ENCODE measurements at regions not wholly inside any gene's neighbourhood (a gene's known extent, or its start where the extent isn't known, plus 50 kb on each side); places are given as distances from the start of the nearest gene placed in this dataset.

- dilution Hi-C loops (cut with HindIII; ENCODE audit: low sequenced_read_pairs, unreplicated experiment) (no loop called here), intact Hi-C loops (cut with micrococcal nuclease) (no loop called here), in situ Hi-C loops (cut with MboI; ENCODE audit: low sequenced_read_pairs) (no loop called here)
- Histone ChIP-seq H2BK5ac (ENCODE audit: low read depth, low read length, poor library complexity, severe bottlenecking) (no peak overlapping the region), H3K23ac (ENCODE audit: low read depth, low read length) (no peak overlapping the region), H4K5ac (ENCODE audit: low read depth, low read length) (no peak overlapping the region), H4K91ac (ENCODE audit: insufficient read depth, low read depth, low read length) (no peak overlapping the region), H3K56ac (ENCODE audit: extremely low read depth, insufficient read depth, low read length) (no peak overlapping the region), H2AFZ (replicated peaks; ENCODE audit: low read length, poor library complexity) (no peak overlapping the region), H2AK5ac (ENCODE audit: low read depth, low read length) (no peak overlapping the region), H3K4me3 (ENCODE audit: insufficient read depth, low read depth, low read length) (no peak overlapping the region), H3K14ac (replicated peaks; ENCODE audit: low read depth, low read length) (no peak overlapping the region), H3K4me2 (ENCODE audit: low read depth, low read length) (no peak overlapping the region), H2BK120ac (ENCODE audit: low read depth, low read length) (no peak overlapping the region), H3K4me1 (ENCODE audit: control insufficient read depth, insufficient read depth, low read length) (no peaks in the 10 kb centered on the region), H2AK9ac (replicated peaks; ENCODE audit: low read depth, low read length, poor library complexity) (no peak overlapping the region), H4K20me1 (ENCODE audit: insufficient read depth, low read length) (no peaks in the 10 kb centered on the region), H3K9me3 (ENCODE audit: control insufficient read depth, insufficient read depth, low read length) (no peaks in the 10 kb centered on the region), H4K8ac (ENCODE audit: low read depth in 2 of 2, low read length in 2 of 2) (no peak overlapping the region), H3K9ac (ENCODE audit: low read depth, low read length) (no peak overlapping the region), H3K18ac (ENCODE audit: low read depth, low read length) (no peak overlapping the region), H2BK15ac (ENCODE audit: low read depth, low read length) (no peak overlapping the region), H3K27me3 (ENCODE audit: control insufficient read depth, insufficient read depth, low read length) (no peaks in the 10 kb centered on the region), H3K27ac (ENCODE audit: insufficient read depth, low read length) (no peak overlapping the region), H3K9me1 (ENCODE audit: insufficient read depth, low read length) (no peaks in the 10 kb centered on the region), H3K79me1 (ENCODE audit: low read depth in 1 of 2, low read length in 2 of 2) (no peaks in the 10 kb centered on the region), H3K36me3 (ENCODE audit: control insufficient read depth, insufficient read depth, low read length) (no peaks in the 10 kb centered on the region), H2BK20ac (ENCODE audit: low read depth, low read length) (no peak overlapping the region), H3K4ac (ENCODE audit: low read depth, low read length) (no peak overlapping the region)
- DNase-seq, result no peak
- BruUV-seq (replicated peaks), result no TSS peak
- TF ChIP-seq CEBPB (IDR thresholded peaks at IDR 0.05; ENCODE audit: low read depth, low read length) (no peak), MAFK (IDR thresholded peaks at IDR 0.05; ENCODE audit: low read depth, low read length) (no peak), CTCF (conservative IDR thresholded peaks at IDR 0.05; ENCODE audit: low read depth, low read length) (no peak), USF2 (IDR thresholded peaks at IDR 0.05; ENCODE audit: low read depth, low read length) (no peak), MAZ (IDR thresholded peaks at IDR 0.05; ENCODE audit: borderline replicate concordance, low read depth, low read length) (no peak), MXI1 (IDR thresholded peaks at IDR 0.05; ENCODE audit: borderline replicate concordance, low read depth, low read length) (no peak), RCOR1 (IDR thresholded peaks at IDR 0.05; ENCODE audit: insufficient replicate concordance, low read length) (no peak), CHD1 (IDR thresholded peaks at IDR 0.05; ENCODE audit: low read depth, low read length) (no peak), BHLHE40 (IDR thresholded peaks at IDR 0.05; ENCODE audit: low read depth, low read length) (no peak), RAD21 (IDR thresholded peaks at IDR 0.05; ENCODE audit: low read length) (no peak), NFE2L2 (IDR thresholded peaks at IDR 0.05; ENCODE audit: low read depth, low read length) (no peak), FOS (IDR thresholded peaks at IDR 0.05; ENCODE audit: low read depth, low read length) (no peak)
- CTCF ChIA-PET, result no interaction called here
- POLR2A ChIA-PET (ENCODE audit: unreplicated experiment), result no interaction called here
- WGBS, 2 experiments (ENCODE audit: extremely low coverage in 2 of 2, insufficient read length in 1 of 2), result no CpG with 5 or more reads among the region's 1 CpG
- no peak for ATAC-seq (ENCODE audit: low read depth)
Observed at GRCh38 chr10:36736311-36736710, 389.1 kb upstream of the ANKRD30A start.

Measured in IMR-90 (cell line).